CD4-positive, alpha-beta T cell (primary cell): ENCODE measurements at regions not wholly inside any gene's neighbourhood (a gene's known extent, or its start where the extent isn't known, plus 50 kb on each side); places are given as distances from the start of the nearest gene placed in this dataset.

Experiments
- ATAC-seq: fragments of 200-7000 bp; cut with Tn5 transposase; one replicate; pipeline ENCODE4 v1.10.0; 2022; ENCODE audit warnings: mild to moderate bottlenecking; ENCODE audit not compliant: poor library complexity
- CTCF ChIA-PET: fragments of 350-600 bp; sonication (Branson Sonifier 250); formaldehyde crosslinking; loops from one replicate; lab custom pipeline; 2021; ENCODE audit warnings: antibody characterized with exemption, inconsistent platforms; lab: Charles Lee
- POLR2A ChIA-PET: fragments of 350-600 bp; sonication (Branson Sonifier 250); formaldehyde crosslinking; loops from one replicate; lab custom pipeline; 2021; ENCODE audit warnings: antibody characterized with exemption, inconsistent platforms; lab: Charles Lee
- DNase-seq, 14 experiments: peaks; one replicate each; pipeline ENCODE4 v3.0.0-alpha.2; 2013 to 2020; ENCODE audit warnings: mixed read lengths in 2 of 14
- H3K27ac ChIP-seq, 2 donors: one replicate each; pipeline versions ENCODE4 v1.5.1 to v1.7.0; 2013; ENCODE audit warnings: low read length in 2 of 2, low read depth in 1 of 2, mild to moderate bottlenecking in 1 of 2
- H3K27me3 ChIP-seq, 2 experiments: 1 replicate in 1 of 2; 2 replicates in 1 of 2; pipeline versions ENCODE4 v1.6.1 to v1.7.0; 2013; ENCODE audit warnings: low read length in 2 of 2, control low read depth in 1 of 2, mild to moderate bottlenecking in 1 of 2, moderate library complexity in 1 of 2; ENCODE audit not compliant: insufficient read depth in 2 of 2, control insufficient read depth in 1 of 2
- H3K36me3 ChIP-seq: one replicate; pipeline ENCODE4 v1.6.1; 2013; ENCODE audit warnings: low read length, control low read depth; ENCODE audit not compliant: insufficient read depth
- H3K4me1 ChIP-seq: one replicate; pipeline ENCODE4 v1.6.1; 2013; ENCODE audit warnings: low read length, control low read depth; ENCODE audit not compliant: insufficient read depth
- H3K4me3 ChIP-seq: one replicate; pipeline ENCODE4 v1.5.1; 2013; ENCODE audit warnings: mild to moderate bottlenecking, low read length, moderate library complexity
- H3K9me3 ChIP-seq, 2 experiments: 1 replicate in 1 of 2; 2 replicates in 1 of 2; pipeline versions ENCODE4 v1.6.1 to v1.7.0; 2013; ENCODE audit warnings: low read length in 2 of 2, mild to moderate bottlenecking in 2 of 2, control low read depth in 1 of 2, moderate library complexity in 1 of 2; ENCODE audit not compliant: control insufficient read depth in 1 of 2, insufficient read depth in 1 of 2
- H3K27ac Mint-ChIP-seq: one replicate; pipeline ENCODE4 v1.8.0; 2020; ENCODE audit warnings: mixed read lengths
- H3K27me3 Mint-ChIP-seq: one replicate; pipeline ENCODE4 v1.8.0; 2021; ENCODE audit warnings: mixed read lengths
- H3K36me3 Mint-ChIP-seq: one replicate; pipeline ENCODE4 v1.8.0; 2021; ENCODE audit warnings: low read depth, mixed read lengths
- H3K4me1 Mint-ChIP-seq: one replicate; pipeline ENCODE4 v1.8.0; 2021; ENCODE audit warnings: low read depth, mixed read lengths
- H3K4me3 Mint-ChIP-seq: one replicate; pipeline ENCODE4 v1.8.0; 2020; ENCODE audit warnings: mild to moderate bottlenecking, mixed read lengths
- H3K9me3 Mint-ChIP-seq: one replicate; pipeline ENCODE4 v1.8.0; 2020; ENCODE audit warnings: mixed read lengths
- intact Hi-C, 2 experiments: fragments of 100-400 bp; cut with DNase I in 1 of 2; cut with micrococcal nuclease in 1 of 2; formaldehyde crosslinking; loops; one replicate each; pipeline versions ENCODE4 v1.15.1 to v1.9.0; 2023 to 2025; cut with DNase I, micrococcal nuclease
- TF ChIP-seq, protein P1 (sequence below): fragments of 200-600 bp; IDR thresholded peaks from one replicate; pipeline ENCODE4 v1.8.0; 2022; ENCODE audit warnings: antibody characterized with exemption, mild to moderate bottlenecking

DNA sequence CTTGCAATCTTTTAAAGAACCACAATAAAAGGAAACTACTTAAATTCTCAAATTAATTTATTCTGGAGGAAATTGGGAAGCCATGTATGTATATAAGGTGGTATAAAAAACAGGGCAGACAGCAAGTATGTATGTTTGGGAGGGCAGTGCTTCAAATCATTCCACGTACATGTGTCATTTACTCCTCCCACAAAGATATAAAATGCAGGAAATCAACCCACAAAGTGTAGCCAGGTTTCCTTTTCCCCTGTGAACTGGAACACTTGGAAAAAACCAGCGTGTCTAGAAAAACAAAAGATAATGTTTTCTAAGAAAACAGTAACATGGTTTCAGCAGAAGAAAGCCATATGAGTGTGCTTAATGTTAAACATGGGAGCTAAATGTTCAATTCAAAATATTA lies 156.7 kb upstream of the FAM47A start:
- intact Hi-C loops, result no loop called here
- ChIA-PET POLR2A (no interaction called here), CTCF (no interaction called here)
- H3K4me3 Mint-ChIP-seq, result no peak overlapping the region
- no peak overlapping the region for H3K27ac ChIP-seq
- H3K27ac Mint-ChIP-seq, result no peak overlapping the region
- no peaks in the 10 kb centered on the region for H3K4me1 ChIP-seq
- H3K9me3 Mint-ChIP-seq, result no peaks in the 10 kb centered on the region
- no peaks in the 10 kb centered on the region for H3K36me3 Mint-ChIP-seq
- no peaks in the 10 kb centered on the region for H3K4me1 Mint-ChIP-seq
- H3K9me3 ChIP-seq, result no peaks in the 10 kb centered on the region
- no peaks in the 10 kb centered on the region for H3K27me3 ChIP-seq
- H3K4me3 ChIP-seq, result no peak overlapping the region
- ATAC-seq (no peak), DNase-seq (no peak)
- TF ChIP-seq, protein P1, sequence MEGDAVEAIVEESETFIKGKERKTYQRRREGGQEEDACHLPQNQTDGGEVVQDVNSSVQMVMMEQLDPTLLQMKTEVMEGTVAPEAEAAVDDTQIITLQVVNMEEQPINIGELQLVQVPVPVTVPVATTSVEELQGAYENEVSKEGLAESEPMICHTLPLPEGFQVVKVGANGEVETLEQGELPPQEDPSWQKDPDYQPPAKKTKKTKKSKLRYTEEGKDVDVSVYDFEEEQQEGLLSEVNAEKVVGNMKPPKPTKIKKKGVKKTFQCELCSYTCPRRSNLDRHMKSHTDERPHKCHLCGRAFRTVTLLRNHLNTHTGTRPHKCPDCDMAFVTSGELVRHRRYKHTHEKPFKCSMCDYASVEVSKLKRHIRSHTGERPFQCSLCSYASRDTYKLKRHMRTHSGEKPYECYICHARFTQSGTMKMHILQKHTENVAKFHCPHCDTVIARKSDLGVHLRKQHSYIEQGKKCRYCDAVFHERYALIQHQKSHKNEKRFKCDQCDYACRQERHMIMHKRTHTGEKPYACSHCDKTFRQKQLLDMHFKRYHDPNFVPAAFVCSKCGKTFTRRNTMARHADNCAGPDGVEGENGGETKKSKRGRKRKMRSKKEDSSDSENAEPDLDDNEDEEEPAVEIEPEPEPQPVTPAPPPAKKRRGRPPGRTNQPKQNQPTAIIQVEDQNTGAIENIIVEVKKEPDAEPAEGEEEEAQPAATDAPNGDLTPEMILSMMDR, result no peak
- H3K27me3 Mint-ChIP-seq, result no peaks in the 10 kb centered on the region
- H3K36me3 ChIP-seq, result no peaks in the 10 kb centered on the region

DNA sequence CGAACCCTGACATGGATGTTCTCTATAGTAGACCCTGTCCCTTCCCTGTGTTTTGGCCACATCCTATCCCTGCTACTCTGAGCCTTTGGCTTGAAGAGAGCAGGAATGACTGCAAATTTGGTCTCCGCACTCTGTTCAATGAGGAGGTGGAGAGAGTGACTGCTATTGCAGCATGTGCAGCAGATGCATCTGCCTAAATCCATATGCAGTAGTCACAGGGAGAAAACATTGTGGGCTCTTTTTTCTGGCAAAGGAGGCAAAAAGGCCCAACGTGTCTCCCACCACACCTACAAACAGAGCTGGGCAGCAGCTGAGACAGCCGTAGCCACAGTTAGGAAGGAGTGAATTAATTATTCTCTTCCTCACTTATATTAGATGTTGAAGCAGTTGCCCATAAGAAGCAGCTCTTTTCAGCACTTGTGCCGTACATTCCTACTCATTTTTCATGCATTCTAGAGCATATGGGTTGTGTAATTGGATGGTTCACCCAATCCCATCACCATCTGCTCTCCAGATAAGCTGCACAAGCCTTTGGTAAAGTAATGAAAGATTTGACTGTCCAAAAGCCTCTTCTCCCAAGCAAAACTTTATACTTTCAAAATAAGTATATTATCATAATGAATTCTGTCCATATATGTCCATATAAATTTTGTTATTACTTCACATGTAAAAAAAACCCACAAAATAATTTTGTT lies 147.9 kb upstream of the FAM47A start:
- Mint-ChIP-seq H3K36me3 (no peaks in the 10 kb centered on the region), H3K9me3 (no peaks in the 10 kb centered on the region), H3K4me1 (no peaks in the 10 kb centered on the region), H3K27ac (no peak overlapping the region), H3K27me3 (no peaks in the 10 kb centered on the region), H3K4me3 (no peak overlapping the region)
- Histone ChIP-seq H3K9me3 (no peaks in the 10 kb centered on the region), H3K36me3 (no peaks in the 10 kb centered on the region), H3K27me3 (no peaks in the 10 kb centered on the region), H3K4me3 (no peak overlapping the region), H3K27ac (no peak overlapping the region), H3K4me1 (no peaks in the 10 kb centered on the region)
- ATAC-seq, result no peak
- CTCF ChIA-PET, result no interaction called here
- intact Hi-C loops, result no loop called here
- DNase-seq, result no peak
- POLR2A ChIA-PET, result no interaction called here
- TF ChIP-seq, protein P1, result no peak

- H3K36me3 Mint-ChIP-seq, result no peaks in the 10 kb centered on the region
- intact Hi-C loops, result no loop called here
- TF ChIP-seq, protein P1, result no peak
Measured at GRCh38 chrX:34275699-34276098, 143.6 kb upstream of the FAM47A start.

More at GRCh38 chrX:34275699-34276098, 143.6 kb upstream of the FAM47A start:
- DNase-seq, result no peak
- ATAC-seq, result no peak
- Mint-ChIP-seq H3K4me1 (no peaks in the 10 kb centered on the region), H3K9me3 (no peaks in the 10 kb centered on the region), H3K27me3 (no peaks in the 10 kb centered on the region), H3K27ac (no peak overlapping the region), H3K4me3 (no peak overlapping the region)
- POLR2A ChIA-PET, result no interaction called here
- Histone ChIP-seq H3K36me3 (no peaks in the 10 kb centered on the region), H3K27me3 (no peaks in the 10 kb centered on the region), H3K27ac (no peak overlapping the region), H3K4me1 (no peaks in the 10 kb centered on the region), H3K9me3 (no peaks in the 10 kb centered on the region), H3K4me3 (no peak overlapping the region)
- CTCF ChIA-PET, result no interaction called here
